ENCODE measurements at regions not wholly inside any gene's neighbourhood (a gene's known extent, or its start where the extent isn't known, plus 50 kb on each side); places are given as distances from the start of the nearest gene placed in this dataset.
"Not testable (repeated sequence)": the region's sequence is repeated elsewhere in the genome, so short reads cannot be mapped to it uniquely, and the experiment has no call there.

GRCh38 chr4:58825278-58825677 is 1715.1 kb upstream of the IGFBP7 start:
- dilution Hi-C loops (cut with MboI; ENCODE audit: extremely low pct_ligation_motif_present, low sequenced_read_pairs), result no loop called here
- CTCF ChIA-PET, result no interaction called here

GRCh38 chr4:58818560-58818959 is 1708.4 kb upstream of the IGFBP7 start:
- dilution Hi-C loops (cut with MboI; ENCODE audit: extremely low pct_ligation_motif_present, low sequenced_read_pairs); H3K9ac ChIP-seq (replicated peaks; ENCODE audit: extremely low read depth, insufficient read depth, low read length); H3K4me1 ChIP-seq (ENCODE audit: control insufficient read depth, extremely low read depth, insufficient read depth, low read length); CTCF ChIA-PET; DNase-seq (ENCODE audit: low read depth, low spot score); H3K4me2 ChIP-seq (ENCODE audit: insufficient read depth, low read length); H3K36me3 ChIP-seq (ENCODE audit: control insufficient read depth in 2 of 2, extremely low read depth in 1 of 2, insufficient read depth in 2 of 2, low read length in 2 of 2); H3K27ac ChIP-seq (ENCODE audit: insufficient read depth, low read depth, low read length); H2AFZ ChIP-seq (ENCODE audit: low read depth, low read length); POLR2A ChIA-PET; H3K79me2 ChIP-seq (ENCODE audit: control insufficient read depth, insufficient read depth, low read length); BruUV-seq (replicated peaks); intact Hi-C loops (cut with micrococcal nuclease); H3K27me3 ChIP-seq (ENCODE audit: control insufficient read depth in 2 of 2, insufficient read depth in 2 of 2, low read length in 2 of 2); H3K9me3 ChIP-seq (replicated peaks; ENCODE audit: control insufficient read depth, insufficient read depth, low read length); H4K20me1 ChIP-seq (replicated peaks; ENCODE audit: control insufficient read depth, extremely low read depth, insufficient read depth, low read length); H3K4me3 ChIP-seq (replicated peaks in 1 of 3; ENCODE audit: insufficient read depth in 1 of 3, low read depth in 1 of 3, low read length in 3 of 3); FAIRE-seq; H3K9me1 ChIP-seq (replicated peaks; ENCODE audit: control insufficient read depth, extremely low read depth, insufficient read depth, low read length): not testable (repeated sequence)

More at GRCh38 chr4:58825278-58825677, 1715.1 kb upstream of the IGFBP7 start:
- Histone ChIP-seq H3K36me3 (ENCODE audit: control insufficient read depth in 2 of 2, extremely low read depth in 1 of 2, insufficient read depth in 2 of 2, low read length in 2 of 2) (no peaks in the 10 kb centered on the region), H3K9me1 (replicated peaks; ENCODE audit: control insufficient read depth, extremely low read depth, insufficient read depth, low read length) (no peaks in the 10 kb centered on the region), H3K9ac (replicated peaks; ENCODE audit: extremely low read depth, insufficient read depth, low read length) (no peak overlapping the region), H3K9me3 (replicated peaks; ENCODE audit: control insufficient read depth, insufficient read depth, low read length) (peaks cover 2% of the 10 kb centered on the region), H2AFZ (ENCODE audit: low read depth, low read length) (no peak overlapping the region), H3K4me3 (replicated peaks in 1 of 3; ENCODE audit: insufficient read depth in 1 of 3, low read depth in 1 of 3, low read length in 3 of 3) (no peak overlapping the region), H3K4me2 (ENCODE audit: insufficient read depth, low read length) (no peak overlapping the region), H3K27ac (ENCODE audit: insufficient read depth, low read depth, low read length) (no peak overlapping the region), H3K27me3 (ENCODE audit: control insufficient read depth in 2 of 2, insufficient read depth in 2 of 2, low read length in 2 of 2) (no peaks in the 10 kb centered on the region), H3K79me2 (ENCODE audit: control insufficient read depth, insufficient read depth, low read length) (no peaks in the 10 kb centered on the region), H3K4me1 (ENCODE audit: control insufficient read depth, extremely low read depth, insufficient read depth, low read length) (no peaks in the 10 kb centered on the region), H4K20me1 (replicated peaks; ENCODE audit: control insufficient read depth, extremely low read depth, insufficient read depth, low read length) (no peaks in the 10 kb centered on the region)
- DNase-seq (ENCODE audit: low read depth, low spot score), result no peak
- intact Hi-C loops (cut with micrococcal nuclease), result no loop called here
- POLR2A ChIA-PET, result no interaction called here
- TF ChIP-seq CTCF (IDR thresholded peaks at IDR 0.05; ENCODE audit: extremely low read depth in 1 of 2, insufficient read depth in 1 of 2, low read depth in 1 of 2, low read length in 2 of 2) (no peak), FOS (IDR thresholded peaks at IDR 0.05; ENCODE audit: borderline replicate concordance, insufficient read depth, low read length) (no peak), GATA2 (IDR thresholded peaks at IDR 0.05; ENCODE audit: insufficient read depth, insufficient read length, low read depth, low read length) (no peak), JUN (IDR thresholded peaks at IDR 0.05; ENCODE audit: borderline replicate concordance, insufficient read depth, insufficient read length, low read depth) (no peak), EZH2 (IDR thresholded peaks at IDR 0.05; ENCODE audit: borderline replicate concordance, low read depth, low read length, severe bottlenecking) (no peak), MYC (IDR thresholded peaks at IDR 0.05; ENCODE audit: low read depth, low read length) (no peak), POLR2A (IDR thresholded peaks at IDR 0.05; ENCODE audit: low read depth, low read length) (no peak), MAX (IDR thresholded peaks at IDR 0.05; ENCODE audit: insufficient read depth, insufficient read length) (no peak), POLR2AphosphoS5 (IDR thresholded peaks at IDR 0.05; ENCODE audit: insufficient read depth, low read depth, low read length) (no peak)
- no TSS peak for BruUV-seq (replicated peaks)
- FAIRE-seq, result no peak

All from endothelial cell of umbilical vein (primary cell).